Aorta (tissue), 5 donors: ENCODE measurements at regions not wholly inside any gene's neighbourhood (a gene's known extent, or its start where the extent isn't known, plus 50 kb on each side); places are given as distances from the start of the nearest gene placed in this dataset.

ENCODE experiments used
- ATAC-seq: fragments of 200-7000 bp; cut with Tn5 transposase; one replicate; pipeline ENCODE4 v1.9.1; 2022; ENCODE audit warnings: moderate library complexity; ENCODE audit not compliant: low FRiP score
- DNase-seq, 2 donors: peaks; one replicate each; pipeline ENCODE4 v3.0.0-alpha.2; 2020
- H3K27ac ChIP-seq, 2 donors: one replicate each; pipeline ENCODE4 v1.5.1; 2013; ENCODE audit warnings: low read length in 2 of 2, mild to moderate bottlenecking in 2 of 2, moderate library complexity in 2 of 2, control low read depth in 1 of 2, inconsistent platforms in 1 of 2, low read depth in 1 of 2
- H3K27me3 ChIP-seq, 2 donors: one replicate each; pipeline ENCODE4 v1.6.1; 2013; ENCODE audit warnings: control low read depth in 1 of 2, low read length in 1 of 2, mild to moderate bottlenecking in 1 of 2, moderate library complexity in 1 of 2; ENCODE audit not compliant: insufficient read depth in 2 of 2, control insufficient read depth in 1 of 2
- H3K36me3 ChIP-seq, 2 donors: one replicate each; pipeline ENCODE4 v1.6.1; 2013; ENCODE audit warnings: control low read depth in 1 of 2, low read length in 1 of 2, mild to moderate bottlenecking in 1 of 2; ENCODE audit not compliant: insufficient read depth in 2 of 2, control insufficient read depth in 1 of 2
- H3K4me1 ChIP-seq, 2 donors: one replicate each; pipeline ENCODE4 v1.6.1; 2013; ENCODE audit warnings: low read length in 2 of 2, control low read depth in 1 of 2, mild to moderate bottlenecking in 1 of 2, moderate library complexity in 1 of 2; ENCODE audit not compliant: insufficient read depth in 2 of 2, control insufficient read depth in 1 of 2
- H3K4me3 ChIP-seq, 2 donors: one replicate each; pipeline ENCODE4 v1.5.1; 2013; ENCODE audit warnings: low read length in 2 of 2, control low read depth in 1 of 2, mild to moderate bottlenecking in 1 of 2
- H3K9me3 ChIP-seq: one replicate; pipeline ENCODE4 v1.6.1; 2013; ENCODE audit warnings: mild to moderate bottlenecking, low read length; ENCODE audit not compliant: control insufficient read depth
- WGBS, 2 donors: extraction: QIAGEN DNeasy Blood & Tissue Kit; methylation state at CpG; one replicate each; pipeline ENCODE4 v1.1.7; 2013; 5-methylcytosine and 5-hydroxymethylcytosine counted together
- intact Hi-C, 2 donors: fragments of 100-400 bp; cut with DNase I; formaldehyde crosslinking; loops; one replicate each; pipeline versions ENCODE4 v1.14.2 to v1.15.0; 2022
- donor health status: healthy with polysubstance abuse.
- donor health status: Bipolar disorder and iron deficiency.
- donor health status: DM: no; HTN: no; CAD: no.
- donor health status: DM: no; HTN: no; CAD: no.
- donor health status: DM: yes; HTN: yes; CAD: no.

DNA sequence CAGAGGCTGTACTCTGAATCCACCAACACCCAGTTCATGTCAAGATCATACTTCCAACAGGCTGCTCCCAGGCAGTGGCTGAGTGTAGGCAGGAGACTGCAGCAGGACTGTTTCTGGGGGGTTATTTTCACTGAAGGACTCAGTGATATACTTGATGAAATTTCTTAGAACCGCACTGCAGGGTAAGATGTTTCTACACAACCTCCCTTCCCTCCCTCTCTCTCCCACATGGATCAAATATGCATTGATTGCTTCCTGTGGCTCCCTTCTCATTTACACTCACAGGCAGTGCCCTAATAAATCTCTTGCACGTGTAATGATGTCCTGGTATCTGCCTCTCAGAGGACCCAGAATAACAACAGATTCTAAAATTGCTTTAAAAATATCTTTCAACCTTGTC lies 251.3 kb upstream of the CCDC179 start:
- 55 to 68% methylated on average over 2 of the region's 2 CpGs for WGBS, 2 donors
- no peak for DNase-seq
- ATAC-seq = no peak
- Histone ChIP-seq H3K27ac (no peak overlapping the region), H3K36me3 (peaks cover 0 to 2% of the 10 kb centered on the region in 2 donors), H3K4me3 (no peak overlapping the region), H3K9me3 (no peaks in the 10 kb centered on the region), H3K27me3 (no peaks in the 10 kb centered on the region), H3K4me1 (no peaks in the 10 kb centered on the region)
- intact Hi-C loops = no loop called here

- H3K27ac ChIP-seq = no peak overlapping the region
- ATAC-seq = no peak
- intact Hi-C loops = no loop called here
- H3K36me3 ChIP-seq = peaks cover 0 to 2% of the 10 kb centered on the region in 2 donors
- no peaks in the 10 kb centered on the region for H3K27me3 ChIP-seq
- H3K4me1 ChIP-seq = no peaks in the 10 kb centered on the region
- H3K9me3 ChIP-seq = no peaks in the 10 kb centered on the region
- WGBS, 2 donors = 59 to 64% methylated on average over 4 of the region's 4 CpGs
- no peak for DNase-seq
- no peak overlapping the region for H3K4me3 ChIP-seq
These were observed 252.1 kb upstream of the CCDC179 start for GRCh38 chr11:23112390-23112789.

DNA sequence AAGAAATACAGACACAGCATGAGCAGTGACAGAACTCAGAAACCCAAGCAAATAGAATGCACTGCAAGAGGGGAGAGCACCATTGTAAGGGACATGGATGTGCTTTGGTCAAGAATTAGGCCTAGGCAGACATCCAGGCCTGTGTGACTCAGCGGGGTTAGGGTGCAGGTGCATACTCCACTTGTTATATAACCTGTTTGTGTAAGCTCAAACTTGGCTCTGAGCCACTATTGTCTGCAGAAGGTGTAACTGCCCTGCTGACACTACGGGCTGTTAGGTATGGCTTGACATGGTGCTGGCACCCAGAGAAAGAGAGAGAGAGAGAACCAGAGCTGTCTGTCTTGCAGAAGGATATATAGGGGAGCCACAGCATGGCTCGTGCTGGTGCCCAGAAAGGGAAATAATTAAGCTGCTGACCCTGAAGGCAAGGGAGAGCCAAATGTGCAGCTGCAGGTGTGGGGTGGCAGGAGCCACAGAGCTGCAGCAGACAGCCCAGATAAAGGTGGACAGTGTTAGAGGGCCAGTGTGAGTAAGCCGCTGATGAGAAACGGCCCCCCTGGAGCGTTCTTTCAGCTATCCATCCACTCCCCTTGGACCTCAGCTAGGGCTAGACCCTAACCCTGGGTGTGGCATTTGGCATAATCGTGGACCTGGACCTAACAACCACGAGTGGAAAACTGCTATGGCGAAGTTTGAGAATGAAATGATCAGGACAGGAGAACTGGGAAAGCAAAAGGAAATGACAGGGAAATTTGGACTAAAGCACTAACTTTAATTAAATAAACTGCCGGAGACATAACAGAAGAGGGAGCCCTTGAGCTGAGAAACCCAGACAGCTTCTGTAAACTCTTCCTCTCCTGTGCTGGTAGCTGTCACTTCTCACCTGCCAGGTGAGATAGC lies 253.0 kb upstream of the CCDC179 start:
- ATAC-seq = peak; percentile 54
- no peaks in the 10 kb centered on the region for H3K27me3 ChIP-seq
- peak in 1 of 2 donors; percentile 38 for DNase-seq
- intact Hi-C loops = no loop called here
- WGBS, 2 donors = 43% methylated on average over 10 of the region's 10 CpGs
- peaks cover 0 to 2% of the 10 kb centered on the region in 2 donors for H3K36me3 ChIP-seq
- H3K9me3 ChIP-seq = no peaks in the 10 kb centered on the region
- no peak overlapping the region for H3K4me3 ChIP-seq
- no peak overlapping the region for H3K27ac ChIP-seq
- H3K4me1 ChIP-seq = no peaks in the 10 kb centered on the region

GRCh38 chr11:23113887-23114216 lies 253.6 kb upstream of the CCDC179 start:
- DNase-seq (no peak), ATAC-seq (no peak)
- Histone ChIP-seq H3K4me1 (no peaks in the 10 kb centered on the region), H3K4me3 (no peak overlapping the region), H3K9me3 (no peaks in the 10 kb centered on the region), H3K36me3 (peaks cover 0 to 2% of the 10 kb centered on the region in 2 donors), H3K27ac (no peak overlapping the region), H3K27me3 (no peaks in the 10 kb centered on the region)
- 52 to 86% methylated on average over 1 of the region's 1 CpG for WGBS, 2 donors
- intact Hi-C loops = no loop called here

DNA sequence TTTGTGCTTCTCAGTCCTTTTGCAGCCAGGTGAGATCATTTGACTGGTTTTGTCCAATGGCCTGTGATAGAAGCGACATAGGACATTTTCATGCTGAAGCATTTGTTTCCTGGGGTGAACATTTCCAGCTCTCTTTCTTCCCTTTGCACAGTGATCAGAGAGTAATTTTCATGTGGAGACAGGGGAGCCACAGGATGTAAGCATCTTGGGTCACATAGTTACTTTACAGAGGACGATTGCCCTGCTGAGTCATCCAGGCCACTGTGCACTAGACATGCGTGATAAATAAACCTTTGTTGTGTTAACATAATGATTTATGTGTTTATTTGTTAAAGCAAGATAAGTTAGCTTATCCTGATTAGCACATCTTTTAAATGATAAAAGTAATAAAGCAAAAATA lies 263.5 kb upstream of the CCDC179 start:
- DNase-seq = no peak
- no peaks in the 10 kb centered on the region for H3K4me1 ChIP-seq
- 45 to 47% methylated on average over 3 of the region's 3 CpGs for WGBS, 2 donors
- no peaks in the 10 kb centered on the region for H3K9me3 ChIP-seq
- no peaks in the 10 kb centered on the region for H3K36me3 ChIP-seq
- no peaks in the 10 kb centered on the region for H3K27me3 ChIP-seq
- ATAC-seq = no peak
- H3K27ac ChIP-seq = no peak overlapping the region
- no peak overlapping the region for H3K4me3 ChIP-seq
- intact Hi-C loops = no loop called here

DNA sequence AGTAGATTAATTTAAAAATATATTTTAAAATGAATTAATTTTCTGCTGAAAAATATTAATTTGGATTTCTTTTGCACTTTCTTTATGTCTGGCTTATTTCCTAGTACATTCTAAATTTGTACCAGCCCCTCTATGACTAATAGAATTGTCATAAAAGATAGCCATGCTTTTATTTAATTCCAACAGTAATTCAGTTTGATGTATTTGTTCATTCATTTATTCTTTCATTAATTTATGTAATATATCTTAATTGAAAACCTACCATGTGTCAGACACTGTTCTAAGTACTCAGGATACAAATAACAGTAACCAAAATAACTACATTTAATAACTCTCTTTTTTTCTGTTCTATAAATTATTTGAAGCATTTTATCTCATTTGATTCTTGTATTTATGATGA lies 264.0 kb upstream of the CCDC179 start:
- no peaks in the 10 kb centered on the region for H3K27me3 ChIP-seq
- no peak for ATAC-seq
- H3K4me1 ChIP-seq = no peaks in the 10 kb centered on the region
- H3K36me3 ChIP-seq = no peaks in the 10 kb centered on the region
- H3K27ac ChIP-seq = no peak overlapping the region
- no peak for DNase-seq
- intact Hi-C loops = no loop called here
- H3K9me3 ChIP-seq = no peaks in the 10 kb centered on the region
- H3K4me3 ChIP-seq = no peak overlapping the region

- Histone ChIP-seq H3K27ac (no peak overlapping the region), H3K27me3 (no peaks in the 10 kb centered on the region), H3K9me3 (no peaks in the 10 kb centered on the region), H3K4me1 (no peaks in the 10 kb centered on the region), H3K4me3 (no peak overlapping the region), H3K36me3 (no peaks in the 10 kb centered on the region)
- no peak for DNase-seq
- 63 to 81% methylated on average over 1 of the region's 1 CpG for WGBS, 2 donors
- intact Hi-C loops = no loop called here
- ATAC-seq = no peak
These were observed 264.7 kb upstream of the CCDC179 start for GRCh38 chr11:23124996-23125395.

- no peaks in the 10 kb centered on the region for H3K27me3 ChIP-seq
- DNase-seq (no peak), ATAC-seq (no peak)
- whole genome bisulfite sequencing, 2 donors = 74 to 76% methylated on average over 2 of the region's 2 CpGs
- no peaks in the 10 kb centered on the region for H3K36me3 ChIP-seq
- intact Hi-C loops = no loop called here
- no peaks in the 10 kb centered on the region for H3K4me1 ChIP-seq
- H3K27ac ChIP-seq = no peak overlapping the region
- no peaks in the 10 kb centered on the region for H3K9me3 ChIP-seq
- no peak overlapping the region for H3K4me3 ChIP-seq
These were observed 267.4 kb upstream of the CCDC179 start for GRCh38 chr11:23127706-23128105.

- no peaks in the 10 kb centered on the region for H3K27me3 ChIP-seq
- H3K9me3 ChIP-seq = no peaks in the 10 kb centered on the region
- intact Hi-C loops = no loop called here
- H3K4me1 ChIP-seq = no peaks in the 10 kb centered on the region
- ATAC-seq (peak; percentile 29), DNase-seq (peak in 1 of 2 donors; percentile 55)
- H3K27ac ChIP-seq = no peak overlapping the region
- no peak overlapping the region for H3K4me3 ChIP-seq
- WGBS, 2 donors = 91 to 92% methylated on average over 3 of the region's 3 CpGs
- no peaks in the 10 kb centered on the region for H3K36me3 ChIP-seq
These were observed 274.4 kb upstream of the CCDC179 start for GRCh38 chr11:23134627-23135026.
